ENCODE measurements at regions not wholly inside any gene's neighbourhood (a gene's known extent, or its start where the extent isn't known, plus 50 kb on each side); places are given as distances from the start of the nearest gene placed in this dataset.

DNA sequence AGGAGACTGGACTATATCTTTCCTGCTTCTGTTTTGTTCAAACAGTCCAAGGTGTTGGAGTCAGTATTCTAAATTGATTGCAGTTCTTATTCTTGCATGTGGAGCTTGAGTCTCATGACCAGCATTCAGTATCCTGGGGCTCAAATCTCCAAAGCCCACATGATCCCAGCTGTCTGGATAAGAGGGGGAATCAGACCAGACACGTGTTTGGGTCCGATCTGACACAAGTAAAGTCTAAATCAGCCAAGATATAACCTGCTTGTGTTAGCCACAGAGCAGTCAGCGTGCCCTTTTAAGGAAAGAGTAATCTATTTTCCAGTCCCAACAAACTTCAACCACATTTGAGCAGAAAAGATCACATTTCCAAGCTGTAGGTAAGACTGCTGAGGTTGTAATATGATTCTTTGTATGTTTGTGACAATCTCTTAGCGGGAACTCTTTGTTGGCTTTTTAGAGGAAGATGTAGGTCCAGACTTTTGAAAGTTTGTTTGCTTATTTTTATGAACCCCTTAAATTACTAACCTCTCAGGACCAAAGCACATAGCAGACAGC lies 334.6 kb downstream of the SLC4A3 start:
- CTCF ChIA-PET = interaction anchor here (2.1 kb wide), 1 partner anchor 15 kb away, joined by 8 read pairs; no protein-coding TSS in a partner anchor
- TF ChIP-seq, protein P1, sequence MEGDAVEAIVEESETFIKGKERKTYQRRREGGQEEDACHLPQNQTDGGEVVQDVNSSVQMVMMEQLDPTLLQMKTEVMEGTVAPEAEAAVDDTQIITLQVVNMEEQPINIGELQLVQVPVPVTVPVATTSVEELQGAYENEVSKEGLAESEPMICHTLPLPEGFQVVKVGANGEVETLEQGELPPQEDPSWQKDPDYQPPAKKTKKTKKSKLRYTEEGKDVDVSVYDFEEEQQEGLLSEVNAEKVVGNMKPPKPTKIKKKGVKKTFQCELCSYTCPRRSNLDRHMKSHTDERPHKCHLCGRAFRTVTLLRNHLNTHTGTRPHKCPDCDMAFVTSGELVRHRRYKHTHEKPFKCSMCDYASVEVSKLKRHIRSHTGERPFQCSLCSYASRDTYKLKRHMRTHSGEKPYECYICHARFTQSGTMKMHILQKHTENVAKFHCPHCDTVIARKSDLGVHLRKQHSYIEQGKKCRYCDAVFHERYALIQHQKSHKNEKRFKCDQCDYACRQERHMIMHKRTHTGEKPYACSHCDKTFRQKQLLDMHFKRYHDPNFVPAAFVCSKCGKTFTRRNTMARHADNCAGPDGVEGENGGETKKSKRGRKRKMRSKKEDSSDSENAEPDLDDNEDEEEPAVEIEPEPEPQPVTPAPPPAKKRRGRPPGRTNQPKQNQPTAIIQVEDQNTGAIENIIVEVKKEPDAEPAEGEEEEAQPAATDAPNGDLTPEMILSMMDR (IDR thresholded peaks at IDR 0.05; ENCODE audit: control extremely low read depth, extremely low read depth, low read depth, missing control alignments) = no peak
- POLR2A ChIA-PET = no interaction called here
- DNase-seq (ENCODE audit: extremely low spot score) = no peak

DNA sequence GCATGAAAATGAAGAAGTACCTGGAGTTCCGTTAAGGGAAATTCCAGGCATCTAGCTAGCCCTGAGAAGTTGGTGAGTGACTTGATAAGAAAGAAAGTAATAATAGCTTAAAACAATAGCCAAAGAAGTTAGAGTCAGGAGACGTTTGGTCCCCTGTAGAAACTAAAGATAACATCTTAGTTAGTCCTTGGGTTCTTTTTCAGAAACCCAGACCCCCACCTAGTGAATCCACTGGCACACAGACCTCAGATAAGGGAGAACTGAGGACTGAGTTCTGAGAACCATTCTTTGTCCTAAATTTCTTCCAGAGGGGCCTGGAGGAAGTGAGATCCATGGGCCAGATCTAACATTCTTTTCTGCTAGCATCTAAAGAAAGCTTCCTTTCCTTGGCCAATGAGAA lies 335.4 kb downstream of the SLC4A3 start:
- ChIA-PET CTCF (interaction anchor here (2.1 kb wide), 1 partner anchor 14 kb away, joined by 8 read pairs; no protein-coding TSS in a partner anchor), POLR2A (no interaction called here)
- TF ChIP-seq, protein P1 (IDR thresholded peaks at IDR 0.05; ENCODE audit: control extremely low read depth, extremely low read depth, low read depth, missing control alignments) = no peak
- DNase-seq (ENCODE audit: extremely low spot score) = no peak

DNA sequence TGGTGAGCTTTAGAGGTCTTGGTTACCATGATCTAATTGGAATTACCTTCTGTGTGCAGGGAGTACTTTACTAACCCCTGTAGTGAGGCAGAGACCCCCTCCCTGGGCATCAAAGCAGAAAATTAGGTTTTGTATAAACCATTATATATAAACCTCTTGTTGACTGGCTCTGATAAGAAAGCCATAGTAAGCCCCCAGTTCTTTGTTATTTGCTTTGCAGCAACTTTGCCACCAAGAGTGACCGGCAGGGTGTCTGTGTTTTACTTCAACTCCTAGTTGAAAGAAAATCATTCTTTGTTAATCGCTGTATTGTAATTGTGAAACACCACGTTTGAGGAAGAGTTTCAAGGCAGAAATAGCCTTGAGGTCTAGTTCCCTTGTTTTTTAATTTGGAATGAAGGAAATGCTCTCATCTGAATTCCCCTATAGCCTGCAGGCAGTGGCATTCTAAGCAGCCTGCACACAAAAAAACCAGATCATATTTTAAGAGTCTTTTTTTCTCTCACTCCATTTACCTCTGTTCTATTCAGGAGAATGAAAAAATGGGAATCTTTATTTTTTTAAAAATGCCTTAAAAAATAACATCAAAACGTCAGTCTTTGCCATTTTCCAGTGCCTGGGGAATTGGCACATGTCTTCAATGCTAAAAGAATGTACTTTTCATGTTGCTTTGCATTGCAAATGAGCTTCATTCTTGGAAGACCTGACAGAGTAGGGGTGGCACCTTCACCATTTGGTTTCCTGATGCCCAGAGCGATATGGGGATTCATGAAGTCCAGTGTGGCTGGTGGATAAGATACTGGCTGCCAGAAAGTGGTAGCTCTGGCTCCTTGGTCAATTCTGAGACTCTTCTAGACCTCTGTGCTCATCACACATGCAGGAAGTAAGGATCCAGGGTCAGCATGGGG lies 338.1 kb downstream of the SLC4A3 start:
- DNase-seq (ENCODE audit: extremely low spot score) = no peak
- TF ChIP-seq, protein P1 (IDR thresholded peaks at IDR 0.05; ENCODE audit: control extremely low read depth, extremely low read depth, low read depth, missing control alignments) = no peak
- ChIA-PET CTCF (no interaction called here), POLR2A (no interaction called here)

DNA sequence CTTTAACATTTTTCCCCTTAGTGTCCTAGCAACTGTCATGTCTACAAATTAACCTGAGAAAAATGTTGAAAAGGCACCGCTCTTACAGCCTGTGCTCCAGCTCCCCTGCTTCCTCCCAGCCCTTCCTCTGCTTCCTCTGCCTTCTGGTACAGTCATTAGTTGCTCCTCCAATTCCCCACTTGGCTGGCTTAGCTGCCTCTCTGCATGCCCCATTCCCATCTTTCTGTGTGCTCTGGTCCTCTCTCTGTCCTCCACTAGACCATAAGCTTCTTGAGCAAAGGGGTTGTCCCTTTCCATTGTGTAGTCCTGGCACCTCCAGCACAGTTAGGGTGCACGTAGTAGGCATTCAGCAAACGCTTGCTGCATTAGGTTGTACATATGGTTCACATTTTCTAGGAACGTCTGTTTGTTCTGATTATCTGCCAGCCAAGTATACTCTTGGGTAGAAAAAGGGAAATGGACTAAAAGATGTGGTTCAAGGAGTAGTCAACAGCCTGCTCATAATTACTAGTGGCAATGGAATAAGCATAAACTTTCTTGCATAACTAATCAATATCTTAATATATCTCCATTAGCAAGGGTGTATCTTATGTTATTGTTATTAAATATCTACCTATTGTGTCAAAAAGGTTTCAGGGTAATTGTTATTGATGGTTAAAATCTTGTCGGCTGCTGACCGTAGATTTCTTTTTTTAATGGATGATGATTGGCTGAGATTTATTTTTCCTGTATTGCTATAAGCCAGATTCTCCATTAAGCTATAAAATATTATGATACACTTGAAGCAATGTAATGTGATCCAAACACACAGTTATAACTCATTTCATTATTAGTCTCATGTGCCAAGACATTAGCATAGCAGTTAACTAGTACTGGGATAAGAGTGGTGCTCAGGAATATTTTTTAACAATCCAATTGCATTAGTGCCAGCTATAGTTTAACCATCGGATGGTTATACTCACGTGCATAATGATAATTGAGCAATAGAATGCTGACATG lies 340.1 kb downstream of the SLC4A3 start:
- TF ChIP-seq, protein P1 (IDR thresholded peaks at IDR 0.05; ENCODE audit: control extremely low read depth, extremely low read depth, low read depth, missing control alignments) = no peak
- ChIA-PET POLR2A (no interaction called here), CTCF (no interaction called here)
- no peak for DNase-seq (ENCODE audit: extremely low spot score)

DNA sequence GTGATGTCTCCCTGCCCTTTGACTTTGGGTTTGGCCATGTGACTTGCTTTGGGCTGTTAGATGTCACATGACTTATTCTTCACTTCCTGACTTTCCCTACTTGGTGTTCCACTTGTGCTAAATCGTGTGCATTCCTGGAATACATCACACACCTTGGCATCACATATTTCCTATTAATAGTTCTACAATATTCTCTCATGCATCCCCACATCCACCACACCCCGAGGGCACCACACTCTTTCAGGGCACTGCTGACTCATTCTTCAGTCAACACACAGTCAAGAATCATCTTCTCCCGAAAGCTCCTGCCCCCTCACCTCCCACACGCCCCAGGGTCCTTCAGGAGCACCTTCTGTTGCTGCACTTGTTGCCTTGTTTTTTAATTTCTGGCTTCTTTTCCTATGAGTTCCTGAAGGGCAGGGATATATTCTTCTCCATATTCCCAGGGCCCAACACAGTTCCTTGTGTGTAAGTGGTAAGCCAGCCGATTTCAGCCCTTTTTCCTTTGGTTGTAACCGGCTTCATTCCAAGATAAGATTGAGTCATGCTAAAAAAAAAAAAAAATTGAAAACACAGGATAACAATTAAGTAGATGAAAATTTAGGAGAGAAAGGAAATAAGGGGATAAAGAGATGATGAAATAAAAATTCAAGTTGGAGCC lies 341.4 kb downstream of the SLC4A3 start:
- TF ChIP-seq, protein P1 (IDR thresholded peaks at IDR 0.05; ENCODE audit: control extremely low read depth, extremely low read depth, low read depth, missing control alignments) = no peak
- no peak for DNase-seq (ENCODE audit: extremely low spot score)
- ChIA-PET CTCF (interaction anchor here (0.7 kb wide), 1 partner anchor 10 kb away, joined by 3 read pairs; no protein-coding TSS in a partner anchor), POLR2A (no interaction called here)

Measured in GM10248 (cell line).